ENCODE measurements at regions not wholly inside any gene's neighbourhood (a gene's known extent, or its start where the extent isn't known, plus 50 kb on each side); places are given as distances from the start of the nearest gene placed in this dataset.

GRCh38 chr15:97783240-97783639 is 177.3 kb upstream of the ARRDC4 start:
- H3K27ac ChIP-seq (ENCODE audit: insufficient read depth, low read length) = no peak overlapping the region
- no peak overlapping the region for H2AFZ ChIP-seq (ENCODE audit: low read length)
- H3K9ac ChIP-seq (ENCODE audit: insufficient read depth, low read length) = no peak overlapping the region
- H3K4me1 ChIP-seq (ENCODE audit: control insufficient read depth, extremely low read depth, insufficient read depth, low read length) = no peaks in the 10 kb centered on the region
- TF ChIP-seq CTCF (conservative IDR thresholded peaks at IDR 0.05 in 1 of 2, IDR thresholded peaks at IDR 0.05 in 1 of 2; ENCODE audit: low read depth in 1 of 2, low read length in 2 of 2) = no peak
- no peak for TF ChIP-seq EZH2 (IDR thresholded peaks at IDR 0.05; ENCODE audit: low read length, missing control alignments)
- H3K36me3 ChIP-seq (ENCODE audit: control insufficient read depth, insufficient read depth, low read length) = no peaks in the 10 kb centered on the region
- no peaks in the 10 kb centered on the region for H3K9me3 ChIP-seq (ENCODE audit: control insufficient read depth, insufficient read depth, low read depth, low read length)
- no peaks in the 10 kb centered on the region for H3K79me2 ChIP-seq (ENCODE audit: control insufficient read depth, insufficient read depth, low read length)
- no peak overlapping the region for H3K4me3 ChIP-seq (replicated peaks in 1 of 4; ENCODE audit: control extremely low read depth in 1 of 4, insufficient read depth in 1 of 4, low read depth in 3 of 4, low read length in 4 of 4)
- no peak overlapping the region for H3K4me2 ChIP-seq (ENCODE audit: extremely low read depth, insufficient read depth, low read length)
- no peaks in the 10 kb centered on the region for H3K27me3 ChIP-seq (ENCODE audit: control insufficient read depth, insufficient read depth, low read length)
- H4K20me1 ChIP-seq (ENCODE audit: control insufficient read depth, extremely low read depth, insufficient read depth, low read length) = no peaks in the 10 kb centered on the region
- DNase-seq (ENCODE audit: low read depth in 2 of 2) = no peak

GRCh38 chr15:97786741-97787140 is 173.8 kb upstream of the ARRDC4 start:
- H2AFZ ChIP-seq (ENCODE audit: low read length) = no peak overlapping the region
- H4K20me1 ChIP-seq (ENCODE audit: control insufficient read depth, extremely low read depth, insufficient read depth, low read length) = no peaks in the 10 kb centered on the region
- H3K4me2 ChIP-seq (ENCODE audit: extremely low read depth, insufficient read depth, low read length) = no peak overlapping the region
- no peak overlapping the region for H3K9ac ChIP-seq (ENCODE audit: insufficient read depth, low read length)
- H3K36me3 ChIP-seq (ENCODE audit: control insufficient read depth, insufficient read depth, low read length) = no peaks in the 10 kb centered on the region
- H3K79me2 ChIP-seq (ENCODE audit: control insufficient read depth, insufficient read depth, low read length) = no peaks in the 10 kb centered on the region
- no peak for DNase-seq (ENCODE audit: low read depth in 2 of 2)
- H3K9me3 ChIP-seq (ENCODE audit: control insufficient read depth, insufficient read depth, low read depth, low read length) = no peaks in the 10 kb centered on the region
- TF ChIP-seq CTCF (conservative IDR thresholded peaks at IDR 0.05 in 1 of 2, IDR thresholded peaks at IDR 0.05 in 1 of 2; ENCODE audit: low read depth in 1 of 2, low read length in 2 of 2) = no peak
- no peak overlapping the region for H3K4me3 ChIP-seq (replicated peaks in 1 of 4; ENCODE audit: control extremely low read depth in 1 of 4, insufficient read depth in 1 of 4, low read depth in 3 of 4, low read length in 4 of 4)
- no peaks in the 10 kb centered on the region for H3K27me3 ChIP-seq (ENCODE audit: control insufficient read depth, insufficient read depth, low read length)
- H3K27ac ChIP-seq (ENCODE audit: insufficient read depth, low read length) = no peak overlapping the region
- H3K4me1 ChIP-seq (ENCODE audit: control insufficient read depth, extremely low read depth, insufficient read depth, low read length) = no peaks in the 10 kb centered on the region

- Histone ChIP-seq H3K27ac (ENCODE audit: insufficient read depth, low read length) (no peak overlapping the region), H3K79me2 (ENCODE audit: control insufficient read depth, insufficient read depth, low read length) (no peaks in the 10 kb centered on the region), H3K4me1 (ENCODE audit: control insufficient read depth, extremely low read depth, insufficient read depth, low read length) (no peaks in the 10 kb centered on the region), H2AFZ (ENCODE audit: low read length) (no peak overlapping the region), H3K36me3 (ENCODE audit: control insufficient read depth, insufficient read depth, low read length) (no peaks in the 10 kb centered on the region), H4K20me1 (ENCODE audit: control insufficient read depth, extremely low read depth, insufficient read depth, low read length) (no peaks in the 10 kb centered on the region), H3K4me3 (replicated peaks in 1 of 4; ENCODE audit: control extremely low read depth in 1 of 4, insufficient read depth in 1 of 4, low read depth in 3 of 4, low read length in 4 of 4) (no peak overlapping the region), H3K9me3 (ENCODE audit: control insufficient read depth, insufficient read depth, low read depth, low read length) (no peaks in the 10 kb centered on the region), H3K27me3 (ENCODE audit: control insufficient read depth, insufficient read depth, low read length) (no peaks in the 10 kb centered on the region), H3K4me2 (ENCODE audit: extremely low read depth, insufficient read depth, low read length) (no peak overlapping the region), H3K9ac (ENCODE audit: insufficient read depth, low read length) (no peak overlapping the region)
- DNase-seq (ENCODE audit: low read depth in 2 of 2) = no peak
- TF ChIP-seq CTCF (conservative IDR thresholded peaks at IDR 0.05 in 1 of 2, IDR thresholded peaks at IDR 0.05 in 1 of 2; ENCODE audit: low read depth in 1 of 2, low read length in 2 of 2) (no peak), EZH2 (IDR thresholded peaks at IDR 0.05; ENCODE audit: low read length, missing control alignments) (no peak)
Measured at GRCh38 chr15:97790180-97790579, 170.3 kb upstream of the ARRDC4 start.

Data from fibroblast of lung (primary cell).